ENCODE measurements at regions not wholly inside any gene's neighbourhood (a gene's known extent, or its start where the extent isn't known, plus 50 kb on each side); places are given as distances from the start of the nearest gene placed in this dataset.

DNA sequence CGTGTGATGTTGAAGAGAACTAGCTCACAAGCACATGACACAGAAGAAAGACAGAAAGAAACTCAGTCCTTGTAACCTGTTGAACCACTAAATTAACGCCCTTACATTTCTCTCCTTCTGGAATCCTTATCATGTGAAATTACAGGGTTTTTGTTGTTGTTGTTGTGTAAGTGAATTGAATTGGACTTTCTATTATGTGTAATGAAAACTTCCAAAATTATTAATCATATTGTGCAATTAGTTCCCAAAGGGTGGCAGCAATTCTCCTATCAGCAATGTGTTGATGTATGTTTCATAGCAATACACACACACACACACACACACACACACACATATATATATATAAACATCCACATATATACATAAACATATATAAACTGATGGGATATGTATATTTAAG lies 402.2 kb upstream of the TCF4 start:
- TF ChIP-seq, protein P1, sequence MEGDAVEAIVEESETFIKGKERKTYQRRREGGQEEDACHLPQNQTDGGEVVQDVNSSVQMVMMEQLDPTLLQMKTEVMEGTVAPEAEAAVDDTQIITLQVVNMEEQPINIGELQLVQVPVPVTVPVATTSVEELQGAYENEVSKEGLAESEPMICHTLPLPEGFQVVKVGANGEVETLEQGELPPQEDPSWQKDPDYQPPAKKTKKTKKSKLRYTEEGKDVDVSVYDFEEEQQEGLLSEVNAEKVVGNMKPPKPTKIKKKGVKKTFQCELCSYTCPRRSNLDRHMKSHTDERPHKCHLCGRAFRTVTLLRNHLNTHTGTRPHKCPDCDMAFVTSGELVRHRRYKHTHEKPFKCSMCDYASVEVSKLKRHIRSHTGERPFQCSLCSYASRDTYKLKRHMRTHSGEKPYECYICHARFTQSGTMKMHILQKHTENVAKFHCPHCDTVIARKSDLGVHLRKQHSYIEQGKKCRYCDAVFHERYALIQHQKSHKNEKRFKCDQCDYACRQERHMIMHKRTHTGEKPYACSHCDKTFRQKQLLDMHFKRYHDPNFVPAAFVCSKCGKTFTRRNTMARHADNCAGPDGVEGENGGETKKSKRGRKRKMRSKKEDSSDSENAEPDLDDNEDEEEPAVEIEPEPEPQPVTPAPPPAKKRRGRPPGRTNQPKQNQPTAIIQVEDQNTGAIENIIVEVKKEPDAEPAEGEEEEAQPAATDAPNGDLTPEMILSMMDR (IDR thresholded peaks at IDR 0.05 in 4 of 5, conservative IDR thresholded peaks at IDR 0.05 in 1 of 5), result no peak
- no peak for TF ChIP-seq POLR2A (IDR thresholded peaks at IDR 0.05)

Data from gastrocnemius medialis (tissue), 4 donors.